Astrocyte (in vitro differentiated cells and primary cell): ENCODE measurements at regions not wholly inside any gene's neighbourhood (a gene's known extent, or its start where the extent isn't known, plus 50 kb on each side); places are given as distances from the start of the nearest gene placed in this dataset.

Experiments used
- EZH2 ChIP-seq: IDR thresholded peaks from 2 replicates; pipeline ENCODE4 v1.6.1; 2012; ENCODE audit warnings: mild to moderate bottlenecking, low read length, inconsistent platforms; ENCODE audit not compliant: insufficient read depth
- TF ChIP-seq, protein P1 (sequence below): IDR thresholded peaks from 2 replicates; pipeline ENCODE4 v1.5.1; 2011; ENCODE audit warnings: low read depth, mild to moderate bottlenecking, inconsistent platforms, low read length, moderate library complexity; ENCODE audit not compliant: insufficient read depth

DNA sequence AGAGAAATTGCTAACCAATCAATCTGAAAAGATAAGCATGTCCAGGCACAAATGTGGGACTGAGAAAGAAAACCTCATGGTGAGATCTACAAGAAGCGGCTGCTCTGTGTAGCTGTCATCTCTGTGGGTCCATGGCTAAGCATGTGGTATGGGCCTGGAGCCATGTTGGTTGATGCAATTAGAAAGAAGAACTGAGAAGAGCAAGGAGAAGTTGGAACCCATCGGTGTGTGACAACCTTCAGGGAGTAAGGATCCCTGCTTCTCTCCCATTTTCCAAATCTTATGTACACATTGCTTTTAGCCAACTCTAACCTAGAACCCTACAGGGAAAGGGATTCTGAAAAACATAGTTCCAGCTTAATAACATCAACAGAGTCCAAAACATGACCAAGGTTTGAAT, 890.2 kb downstream of the FSTL5 start:
- TF ChIP-seq, protein P1, sequence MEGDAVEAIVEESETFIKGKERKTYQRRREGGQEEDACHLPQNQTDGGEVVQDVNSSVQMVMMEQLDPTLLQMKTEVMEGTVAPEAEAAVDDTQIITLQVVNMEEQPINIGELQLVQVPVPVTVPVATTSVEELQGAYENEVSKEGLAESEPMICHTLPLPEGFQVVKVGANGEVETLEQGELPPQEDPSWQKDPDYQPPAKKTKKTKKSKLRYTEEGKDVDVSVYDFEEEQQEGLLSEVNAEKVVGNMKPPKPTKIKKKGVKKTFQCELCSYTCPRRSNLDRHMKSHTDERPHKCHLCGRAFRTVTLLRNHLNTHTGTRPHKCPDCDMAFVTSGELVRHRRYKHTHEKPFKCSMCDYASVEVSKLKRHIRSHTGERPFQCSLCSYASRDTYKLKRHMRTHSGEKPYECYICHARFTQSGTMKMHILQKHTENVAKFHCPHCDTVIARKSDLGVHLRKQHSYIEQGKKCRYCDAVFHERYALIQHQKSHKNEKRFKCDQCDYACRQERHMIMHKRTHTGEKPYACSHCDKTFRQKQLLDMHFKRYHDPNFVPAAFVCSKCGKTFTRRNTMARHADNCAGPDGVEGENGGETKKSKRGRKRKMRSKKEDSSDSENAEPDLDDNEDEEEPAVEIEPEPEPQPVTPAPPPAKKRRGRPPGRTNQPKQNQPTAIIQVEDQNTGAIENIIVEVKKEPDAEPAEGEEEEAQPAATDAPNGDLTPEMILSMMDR, result no peak
- TF ChIP-seq EZH2, result no peak
